H1 (cell line): ENCODE measurements at regions not wholly inside any gene's neighbourhood (a gene's known extent, or its start where the extent isn't known, plus 50 kb on each side); places are given as distances from the start of the nearest gene placed in this dataset.

Experiments
- CTCF ChIA-PET: fragments of 300-600 bp; sonication (Branson Sonifier 250); formaldehyde crosslinking; loops from one replicate; lab custom pipeline; 2021; ENCODE audit not compliant: partially characterized antibody; lab: Charles Lee
- POLR2A ChIA-PET: fragments of 300-600 bp; sonication (Branson Sonifier 250); formaldehyde crosslinking; loops from one replicate; lab custom pipeline; 2021; ENCODE audit warnings: inconsistent platforms; ENCODE audit not compliant: partially characterized antibody; lab: Charles Lee
- DNase-seq, 2 experiments: peaks; one replicate each; pipeline versions ENCODE4 v3.0.0 to v3.0.0-alpha.2; 2010 to 2022; ENCODE audit warnings: low spot score in 2 of 2, low read depth in 1 of 2, mixed read lengths in 1 of 2
- FAIRE-seq: peaks from 2 replicates; lab custom pipeline; 2011; peaks lifted over from hg19 to GRCh38; lab: Jason Lieb, UNC
- H2AFZ ChIP-seq: 2 replicates; pipeline ENCODE4 v1.8.1; 2012; ENCODE audit warnings: low read length, inconsistent platforms
- H2AK5ac ChIP-seq: 2 replicates; pipeline ENCODE4 v1.6.1; 2013; ENCODE audit warnings: low read depth, low read length
- H2BK120ac ChIP-seq: replicated peaks from 2 replicates; pipeline ENCODE3; 2013; ENCODE audit warnings: low read depth, low read length, inconsistent platforms
- H2BK12ac ChIP-seq: 2 replicates; pipeline ENCODE4 v1.6.1; 2013; ENCODE audit warnings: low read depth, low read length
- H2BK15ac ChIP-seq: 2 replicates; pipeline ENCODE4 v1.6.1; 2013; ENCODE audit warnings: low read length
- H2BK20ac ChIP-seq: 2 replicates; pipeline ENCODE4 v1.6.1; 2013; ENCODE audit warnings: low read length
- H2BK5ac ChIP-seq: 2 replicates; pipeline ENCODE4 v1.6.1; 2013; ENCODE audit warnings: low read depth, low read length
- H3K14ac ChIP-seq: 2 replicates; pipeline ENCODE4 v1.6.1; 2013; ENCODE audit warnings: inconsistent platforms; ENCODE audit not compliant: insufficient read length
- H3K18ac ChIP-seq: 2 replicates; pipeline ENCODE4 v1.6.1; 2013; ENCODE audit warnings: low read length; ENCODE audit errors: extremely low read depth
- H3K23ac ChIP-seq: 2 replicates; pipeline ENCODE4 v1.6.1; 2013; ENCODE audit warnings: inconsistent platforms; ENCODE audit not compliant: insufficient read length
- H3K23me2 ChIP-seq: 2 replicates; pipeline ENCODE4 v1.6.1; 2013; ENCODE audit warnings: low read depth, low read length
- H3K27ac ChIP-seq: 2 replicates; pipeline ENCODE4 v1.6.1; 2011; ENCODE audit warnings: low read depth, low read length, inconsistent platforms
- H3K27me3 ChIP-seq, 4 experiments: replicated peaks in 1 of 4; 1 replicate in 1 of 4; 2 replicates in 3 of 4; pipeline versions ENCODE4 v1.6.1 to v1.8.1; 2011 to 2013; ENCODE audit warnings: low read length in 3 of 4, mild to moderate bottlenecking in 3 of 4, inconsistent platforms in 2 of 4, mixed read lengths in 2 of 4, moderate library complexity in 1 of 4; ENCODE audit not compliant: control insufficient read depth in 3 of 4, insufficient read depth in 3 of 4; ENCODE audit errors: extremely low read depth in 1 of 4
- H3K36me3 ChIP-seq, 4 experiments: 2 replicates each; pipeline versions ENCODE4 v1.6.1 to v1.8.1; 2011 to 2013; ENCODE audit warnings: mild to moderate bottlenecking in 4 of 4, low read length in 3 of 4, moderate library complexity in 2 of 4, control low read depth in 1 of 4, inconsistent platforms in 1 of 4; ENCODE audit not compliant: insufficient read depth in 4 of 4, control insufficient read depth in 2 of 4
- H3K4ac ChIP-seq: replicated peaks from 2 replicates; pipeline ENCODE3; 2013; ENCODE audit warnings: low read length, low read depth, mixed read lengths, inconsistent platforms; ENCODE audit not compliant: insufficient read length
- H3K4me1 ChIP-seq, 4 experiments: replicated peaks in 1 of 4; 1 replicate in 1 of 4; 2 replicates in 3 of 4; pipeline versions ENCODE4 v1.6.1 to v1.8.1; 2011 to 2013; ENCODE audit warnings: low read length in 3 of 4, inconsistent platforms in 2 of 4, mixed read lengths in 1 of 4; ENCODE audit not compliant: insufficient read depth in 4 of 4, control insufficient read depth in 3 of 4
- H3K4me2 ChIP-seq, 2 experiments: 2 replicates each; pipeline versions ENCODE4 v1.6.1 to v1.8.1; 2011 to 2013; ENCODE audit warnings: low read depth in 2 of 2, low read length in 2 of 2, control low read depth in 1 of 2, inconsistent platforms in 1 of 2, mild to moderate bottlenecking in 1 of 2; ENCODE audit not compliant: insufficient read depth in 1 of 2
- H3K4me3 ChIP-seq, 4 experiments: fragments of 200-600, 300-600 bp in 1 of 4; sonication (generic), shearing (Covaris generic), sonication (Bioruptor Twin) in 1 of 4; 2 replicates each; pipeline versions ENCODE4 v1.5.1 to v1.8.1; 2011 to 2016; ENCODE audit warnings: low read length in 4 of 4, low read depth in 3 of 4, control low read depth in 2 of 4, inconsistent platforms in 2 of 4, mild to moderate bottlenecking in 2 of 4, mixed read lengths in 1 of 4, moderate library complexity in 1 of 4; ENCODE audit not compliant: insufficient read depth in 2 of 4; ENCODE audit errors: extremely low read depth in 1 of 4
- H3K56ac ChIP-seq: replicated peaks from 2 replicates; pipeline ENCODE3; 2013; ENCODE audit warnings: low read depth, mild to moderate bottlenecking, mixed read lengths, low read length, inconsistent platforms; ENCODE audit not compliant: insufficient read length
- H3K79me1 ChIP-seq: 2 replicates; pipeline ENCODE4 v1.6.1; 2013; ENCODE audit warnings: low read depth, low read length, control low read depth
- H3K79me2 ChIP-seq, 2 experiments: 2 replicates each; pipeline versions ENCODE4 v1.6.1 to v1.8.1; 2012 to 2013; ENCODE audit warnings: low read length in 2 of 2, mild to moderate bottlenecking in 2 of 2, inconsistent platforms in 1 of 2; ENCODE audit not compliant: insufficient read depth in 2 of 2, control insufficient read depth in 1 of 2
- H3K9ac ChIP-seq, 4 experiments: replicated peaks in 1 of 4; 1 replicate in 1 of 4; 2 replicates in 3 of 4; pipeline versions ENCODE4 v1.6.1 to v1.8.1; 2011 to 2013; ENCODE audit warnings: low read depth in 3 of 4, low read length in 3 of 4, control low read depth in 2 of 4, mild to moderate bottlenecking in 2 of 4, moderate library complexity in 2 of 4, inconsistent platforms in 1 of 4; ENCODE audit errors: extremely low read depth in 1 of 4
- H3K9me3 ChIP-seq, 2 experiments: 2 replicates each; pipeline versions ENCODE4 v1.6.1 to v1.8.1; 2012 to 2013; ENCODE audit warnings: mild to moderate bottlenecking in 2 of 2, moderate library complexity in 2 of 2, control low read depth in 1 of 2, inconsistent platforms in 1 of 2, low read depth in 1 of 2, low read length in 1 of 2, mixed read lengths in 1 of 2; ENCODE audit not compliant: insufficient read depth in 2 of 2
- H4K20me1 ChIP-seq, 2 experiments: replicated peaks in 1 of 2; 2 replicates each; pipeline versions ENCODE3 to v1.8.1; 2011 to 2013; ENCODE audit warnings: inconsistent platforms in 2 of 2, low read length in 2 of 2, mild to moderate bottlenecking in 1 of 2; ENCODE audit not compliant: insufficient read depth in 2 of 2, control insufficient read depth in 1 of 2
- H4K5ac ChIP-seq: 2 replicates; pipeline ENCODE4 v1.6.1; 2013; ENCODE audit warnings: low read length, low read depth, mixed read lengths, inconsistent platforms; ENCODE audit not compliant: insufficient read length
- H4K8ac ChIP-seq: 2 replicates; pipeline ENCODE4 v1.8.0; 2013; ENCODE audit warnings: mild to moderate bottlenecking, moderate library complexity, low read length, inconsistent platforms; ENCODE audit not compliant: insufficient read depth; ENCODE audit errors: extremely low read depth
- H4K91ac ChIP-seq: replicated peaks from 2 replicates; pipeline ENCODE3; 2013; ENCODE audit warnings: low read length, mixed read lengths, inconsistent platforms; ENCODE audit not compliant: insufficient read length
- CBX5 ChIP-seq: fragments of 300-800, 300-1000 bp; sonication (generic); IDR thresholded peaks from 2 replicates; pipeline ENCODE4 v1.7.1; 2016; ENCODE audit warnings: antibody characterized with exemption, low read length, low read depth
- CREB1 ChIP-seq: IDR thresholded peaks from 2 replicates; pipeline ENCODE4 v1.6.1; 2012; ENCODE audit warnings: inconsistent platforms
- TBP ChIP-seq: IDR thresholded peaks from 2 replicates; pipeline ENCODE4 v1.6.1; 2011; ENCODE audit warnings: low read depth, low read length, improper control_type of control experiment
- TCF12 ChIP-seq: IDR thresholded peaks from 2 replicates; pipeline ENCODE4 v1.6.1; 2011; ENCODE audit warnings: low read depth, mild to moderate bottlenecking, low read length
- TEAD4 ChIP-seq: IDR thresholded peaks from 2 replicates; pipeline ENCODE4 v1.6.1; 2012; ENCODE audit warnings: low read depth, low read length, inconsistent platforms, mixed read lengths
- USF2 ChIP-seq: IDR thresholded peaks from 2 replicates; pipeline ENCODE4 v1.6.1; 2011; ENCODE audit warnings: low read length, improper control_type of control experiment
- YY1 ChIP-seq: IDR thresholded peaks from 2 replicates; pipeline ENCODE4 v1.6.1; 2011; ENCODE audit warnings: low read depth, mild to moderate bottlenecking, low read length
- ZNF274 ChIP-seq: IDR thresholded peaks from 2 replicates; pipeline ENCODE4 v1.7.0; 2012; ENCODE audit warnings: low read length, borderline replicate concordance; ENCODE audit errors: extremely low read depth
- WGBS, 2 experiments: shearing (Covaris generic) in 1 of 2; methylation state at CpG; one replicate each; pipeline versions ENCODE4 v1.1.6 to v1.1.7; 2013 to 2015; ENCODE audit warnings: low lambda C conversion rate in 2 of 2, mixed read lengths in 2 of 2, inconsistent platforms in 1 of 2, low coverage in 1 of 2, missing lambda C conversion rate in 1 of 2; ENCODE audit not compliant: insufficient replicate concordance in 2 of 2, insufficient coverage in 1 of 2, insufficient read length in 1 of 2; ENCODE audit errors: extremely low coverage in 1 of 2, missing lambda C conversion rate in 1 of 2; 5-methylcytosine and 5-hydroxymethylcytosine counted together

DNA sequence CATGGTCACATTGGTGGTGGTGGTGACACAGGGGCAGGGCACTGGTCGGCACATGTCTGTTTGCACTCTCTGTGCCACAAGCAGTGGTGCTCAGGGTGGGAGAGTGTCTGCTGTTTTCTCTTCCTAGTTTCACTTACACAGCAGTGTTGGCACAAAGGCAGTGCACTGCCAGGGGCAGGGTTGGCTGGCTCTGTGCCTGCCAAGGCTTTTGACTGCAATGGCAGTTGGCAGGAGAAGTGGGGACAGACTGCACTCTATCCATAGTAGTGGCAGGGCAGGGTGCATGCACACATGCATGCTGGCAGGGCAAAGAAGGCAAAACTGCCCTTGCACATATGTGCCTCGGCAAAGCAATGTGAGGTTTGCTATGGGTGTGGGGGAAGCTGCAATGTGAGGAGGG, 635.9 kb downstream of the SUCLG1 start:
- Histone ChIP-seq H3K56ac (no peak overlapping the region), H3K27ac (no peak overlapping the region), H3K79me1 (no peaks in the 10 kb centered on the region), H2BK120ac (no peak overlapping the region), H3K4ac (no peak overlapping the region), H3K23me2 (no peaks in the 10 kb centered on the region), H4K5ac (no peak overlapping the region), H3K4me1 (no peaks in the 10 kb centered on the region), H3K14ac (no peak overlapping the region), H4K8ac (no peak overlapping the region), H2BK5ac (no peak overlapping the region), H3K9me3 (no peaks in the 10 kb centered on the region), H4K20me1 (no peaks in the 10 kb centered on the region), H3K4me3 (no peak overlapping the region), H3K27me3 (no peaks in the 10 kb centered on the region), H3K4me2 (no peak overlapping the region), H4K91ac (no peak overlapping the region), H3K36me3 (no peaks in the 10 kb centered on the region), H3K9ac (no peak overlapping the region), H2BK12ac (no peak overlapping the region; the same call in 1 of the 2 replicates), H2AK5ac (no peak overlapping the region), H3K23ac (no peak overlapping the region), H2BK15ac (peak overlapping the region; percentile 95; the same call in 1 of the 2 replicates), H2BK20ac (0 out of 2 replicates have a peak overlapping the region, but pooled peaks have one; percentile 15), H3K18ac (no peak overlapping the region; the same call in 1 of the 2 replicates), H3K79me2 (no peaks in the 10 kb centered on the region), H2AFZ (no peak overlapping the region; the same call in 1 of the 2 replicates)
- no peak for TF ChIP-seq ZNF274
- no peak for TF ChIP-seq CREB1
- TF ChIP-seq YY1: no peak
- no peak for TF ChIP-seq TEAD4
- TF ChIP-seq USF2: no peak
- TF ChIP-seq TBP: no peak
- TF ChIP-seq TCF12: no peak
- no peak for TF ChIP-seq CBX5
- FAIRE-seq: no peak
- ChIA-PET POLR2A (no interaction called here), CTCF (no interaction called here)
- DNase-seq: no peak
- WGBS, 2 experiments: 95% methylated on average over 2 of the region's 2 CpGs; no CpG with 5 or more reads in 1 of the 2 experiments
